ENCODE measurements at regions not wholly inside any gene's neighbourhood (a gene's known extent, or its start where the extent isn't known, plus 50 kb on each side); places are given as distances from the start of the nearest gene placed in this dataset.

DNA sequence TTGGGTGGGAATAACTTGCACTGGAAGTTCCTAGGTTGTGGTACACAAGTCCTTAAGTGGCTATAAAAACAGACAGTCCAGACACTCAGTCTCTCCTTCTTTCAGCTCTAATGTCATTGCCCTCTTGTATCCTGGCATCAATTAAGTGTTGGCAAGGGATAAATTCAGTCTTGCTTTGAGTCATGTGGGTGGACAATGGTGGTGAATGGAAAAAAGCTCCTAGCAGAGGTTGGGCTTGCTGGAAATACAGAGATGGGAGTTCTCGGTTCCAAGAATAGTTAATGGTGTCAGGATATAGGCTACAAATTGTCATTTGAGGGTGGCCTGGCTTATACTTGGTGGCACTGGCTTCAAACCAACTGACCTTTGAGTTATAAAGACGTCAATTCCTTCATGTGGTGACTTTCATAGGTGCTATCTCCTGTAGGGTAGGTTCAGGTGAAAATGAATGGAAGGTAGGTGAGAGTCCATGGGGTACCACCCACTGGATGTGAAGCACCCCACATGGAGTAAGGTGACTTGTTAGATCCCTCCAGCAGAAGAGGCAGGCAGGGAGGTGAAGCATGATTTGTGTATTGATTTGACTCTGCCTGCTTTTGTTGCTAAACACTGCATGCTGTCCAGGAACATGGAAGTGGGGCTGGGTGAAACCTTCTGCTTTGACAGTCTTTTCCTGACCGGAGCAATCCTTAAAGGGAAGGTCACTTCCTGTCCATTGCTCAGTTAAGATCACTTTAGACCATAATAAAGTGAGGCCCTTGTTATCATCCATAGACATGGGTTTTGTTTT, 102.0 kb downstream of the LACC1 start:
- no peaks in the 10 kb centered on the region for H3K36me3 ChIP-seq
- no peaks in the 10 kb centered on the region for H3K4me1 ChIP-seq
- H3K9ac ChIP-seq (ENCODE audit: low read depth in 2 of 2, low read length in 2 of 2), result no peak overlapping the region
- H3K27me3 ChIP-seq, result no peaks in the 10 kb centered on the region
- intact Hi-C loops (cut with DNase I), result no loop called here
- no peak overlapping the region for H3K4me3 ChIP-seq
- DNase-seq, result no peak
- TF ChIP-seq, protein P1, sequence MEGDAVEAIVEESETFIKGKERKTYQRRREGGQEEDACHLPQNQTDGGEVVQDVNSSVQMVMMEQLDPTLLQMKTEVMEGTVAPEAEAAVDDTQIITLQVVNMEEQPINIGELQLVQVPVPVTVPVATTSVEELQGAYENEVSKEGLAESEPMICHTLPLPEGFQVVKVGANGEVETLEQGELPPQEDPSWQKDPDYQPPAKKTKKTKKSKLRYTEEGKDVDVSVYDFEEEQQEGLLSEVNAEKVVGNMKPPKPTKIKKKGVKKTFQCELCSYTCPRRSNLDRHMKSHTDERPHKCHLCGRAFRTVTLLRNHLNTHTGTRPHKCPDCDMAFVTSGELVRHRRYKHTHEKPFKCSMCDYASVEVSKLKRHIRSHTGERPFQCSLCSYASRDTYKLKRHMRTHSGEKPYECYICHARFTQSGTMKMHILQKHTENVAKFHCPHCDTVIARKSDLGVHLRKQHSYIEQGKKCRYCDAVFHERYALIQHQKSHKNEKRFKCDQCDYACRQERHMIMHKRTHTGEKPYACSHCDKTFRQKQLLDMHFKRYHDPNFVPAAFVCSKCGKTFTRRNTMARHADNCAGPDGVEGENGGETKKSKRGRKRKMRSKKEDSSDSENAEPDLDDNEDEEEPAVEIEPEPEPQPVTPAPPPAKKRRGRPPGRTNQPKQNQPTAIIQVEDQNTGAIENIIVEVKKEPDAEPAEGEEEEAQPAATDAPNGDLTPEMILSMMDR (IDR thresholded peaks at IDR 0.05), result no peak
- H3K9me3 ChIP-seq, result no peaks in the 10 kb centered on the region
- no peak overlapping the region for H3K27ac ChIP-seq

DNA sequence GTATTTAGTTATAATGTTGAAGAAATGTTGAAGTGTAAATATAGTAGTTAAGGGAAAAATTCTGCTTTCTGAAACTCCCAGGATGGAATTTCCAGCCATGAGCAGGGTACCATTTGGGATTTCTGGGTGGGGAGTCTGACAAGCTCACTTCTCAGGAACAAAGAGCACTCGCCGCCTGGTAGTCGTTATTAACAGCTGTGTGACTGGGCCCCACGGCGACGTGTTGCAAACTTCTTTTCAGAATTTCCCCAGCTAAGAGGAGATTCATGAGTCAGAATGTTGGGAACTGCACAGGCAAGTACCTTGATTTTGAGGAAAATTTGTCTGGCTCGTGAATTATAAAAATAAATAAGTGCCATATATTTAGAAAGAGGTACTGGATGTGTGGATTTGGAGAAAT, 103.7 kb downstream of the LACC1 start:
- intact Hi-C loops (cut with DNase I), result no loop called here
- Histone ChIP-seq H3K4me1 (no peaks in the 10 kb centered on the region), H3K27ac (no peak overlapping the region), H3K9me3 (no peaks in the 10 kb centered on the region), H3K4me3 (no peak overlapping the region), H3K27me3 (no peaks in the 10 kb centered on the region), H3K36me3 (no peaks in the 10 kb centered on the region), H3K9ac (ENCODE audit: low read depth in 2 of 2, low read length in 2 of 2) (no peak overlapping the region)
- DNase-seq, result no peak
- TF ChIP-seq, protein P1 (IDR thresholded peaks at IDR 0.05), result no peak

DNA sequence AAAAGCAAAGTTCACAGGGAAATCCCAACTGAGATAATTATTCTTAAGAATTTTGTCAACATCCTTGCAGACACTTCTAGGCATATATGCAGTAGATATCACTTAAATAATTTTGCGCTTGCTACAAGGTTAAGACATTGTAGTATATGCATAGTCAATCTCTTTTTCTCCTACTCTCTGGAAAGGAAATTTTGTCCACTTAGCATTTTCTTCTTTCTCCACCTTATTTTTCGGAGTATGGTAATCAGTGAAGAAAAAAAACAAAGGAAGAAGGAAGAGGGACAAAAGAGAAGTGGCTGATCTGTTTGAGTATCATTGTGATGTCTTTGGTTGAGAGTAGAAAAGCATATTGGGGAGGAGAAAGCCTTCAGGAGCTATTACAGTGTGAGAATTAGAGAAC, 104.6 kb downstream of the LACC1 start:
- no peak overlapping the region for H3K4me3 ChIP-seq
- no peaks in the 10 kb centered on the region for H3K27me3 ChIP-seq
- TF ChIP-seq, protein P1 (IDR thresholded peaks at IDR 0.05), result no peak
- H3K9me3 ChIP-seq, result no peaks in the 10 kb centered on the region
- intact Hi-C loops (cut with DNase I), result no loop called here
- no peak for DNase-seq
- H3K9ac ChIP-seq (ENCODE audit: low read depth in 2 of 2, low read length in 2 of 2), result no peak overlapping the region
- H3K27ac ChIP-seq, result no peak overlapping the region
- no peaks in the 10 kb centered on the region for H3K4me1 ChIP-seq
- H3K36me3 ChIP-seq, result no peaks in the 10 kb centered on the region

- Histone ChIP-seq H3K4me3 (no peak overlapping the region), H3K9me3 (no peaks in the 10 kb centered on the region), H3K4me1 (no peaks in the 10 kb centered on the region), H3K27me3 (no peaks in the 10 kb centered on the region), H3K36me3 (no peaks in the 10 kb centered on the region), H3K9ac (ENCODE audit: low read depth in 2 of 2, low read length in 2 of 2) (no peak overlapping the region), H3K27ac (no peak overlapping the region)
- intact Hi-C loops (cut with DNase I), result no loop called here
- TF ChIP-seq, protein P1 (IDR thresholded peaks at IDR 0.05), result no peak
- DNase-seq, result no peak
Observed at GRCh38 chr13:43985422-43986072, 105.8 kb downstream of the LACC1 start.

GRCh38 chr13:43986421-43986981, 106.8 kb downstream of the LACC1 start:
- intact Hi-C loops (cut with DNase I), result no loop called here
- no peak for DNase-seq
- no peak overlapping the region for H3K4me3 ChIP-seq
- H3K9ac ChIP-seq (ENCODE audit: low read depth in 2 of 2, low read length in 2 of 2), result no peak overlapping the region
- no peaks in the 10 kb centered on the region for H3K36me3 ChIP-seq
- no peak overlapping the region for H3K27ac ChIP-seq
- H3K4me1 ChIP-seq, result no peaks in the 10 kb centered on the region
- H3K27me3 ChIP-seq, result no peaks in the 10 kb centered on the region
- TF ChIP-seq, protein P1 (IDR thresholded peaks at IDR 0.05), result no peak
- no peaks in the 10 kb centered on the region for H3K9me3 ChIP-seq
